Suppressor macrophage treated with lipopolysaccharide for 4 hours (primary cell): ENCODE measurements at regions not wholly inside any gene's neighbourhood (a gene's known extent, or its start where the extent isn't known, plus 50 kb on each side); places are given as distances from the start of the nearest gene placed in this dataset.

Source experiments
- DNase-seq: peaks from one replicate; pipeline ENCODE4 v3.0.0-alpha.2; 2020

- DNase-seq: no peak
Observed at GRCh38 chr2:778731-779350, 101.6 kb upstream of the TMEM18 start.

- no peak for DNase-seq
Observed at GRCh38 chr2:777546-777945, 100.3 kb upstream of the TMEM18 start.

DNA sequence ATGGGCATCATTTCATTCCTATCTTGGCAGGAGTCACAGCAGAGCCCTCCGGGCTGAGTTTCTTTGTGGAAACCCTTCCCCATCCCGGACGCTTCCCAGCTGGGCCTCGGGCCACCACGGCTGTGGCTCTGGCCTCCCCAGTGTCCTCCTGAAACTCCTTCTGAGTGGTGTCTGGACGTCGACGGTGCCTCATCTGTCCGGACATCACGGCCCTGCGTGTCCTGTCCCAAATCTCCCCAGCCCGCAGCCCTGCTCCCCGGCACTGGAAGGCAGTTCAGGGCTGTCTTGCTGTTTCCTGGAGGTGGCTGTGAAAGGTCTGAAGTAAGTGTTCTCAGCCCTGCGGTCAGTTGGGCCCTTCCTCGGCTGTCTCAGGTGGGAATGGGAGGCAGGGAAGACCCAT lies 99.8 kb upstream of the TMEM18 start:
- no peak for DNase-seq

- DNase-seq: no peak
Observed at GRCh38 chr2:776487-776886, 99.3 kb upstream of the TMEM18 start.

GRCh38 chr2:776038-776437 lies 98.8 kb upstream of the TMEM18 start:
- DNase-seq: no peak

- no peak for DNase-seq
Observed at GRCh38 chr2:774436-774835, 97.2 kb upstream of the TMEM18 start.

GRCh38 chr2:773256-774160 lies 96.3 kb upstream of the TMEM18 start:
- DNase-seq: no peak

DNA sequence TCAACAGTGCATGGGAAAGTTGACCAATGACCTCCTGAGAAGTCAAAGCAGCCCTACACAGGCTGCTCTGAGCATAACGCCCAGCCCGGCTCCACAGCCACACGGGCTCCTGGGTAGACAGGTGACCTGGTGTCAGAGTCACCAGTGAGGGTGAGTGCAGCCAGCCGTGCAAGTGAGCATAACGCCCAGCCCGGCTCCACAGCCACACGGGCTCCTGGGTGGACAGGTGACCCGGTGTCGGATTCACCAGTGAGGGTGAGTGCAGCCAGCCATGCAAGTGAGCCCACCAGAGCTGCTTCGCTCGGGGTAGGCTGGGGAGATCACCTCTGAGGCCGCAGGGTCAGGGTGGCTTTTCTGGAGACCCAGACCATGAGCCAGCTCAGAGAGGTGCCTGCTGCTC lies 94.3 kb upstream of the TMEM18 start:
- no peak for DNase-seq

DNA sequence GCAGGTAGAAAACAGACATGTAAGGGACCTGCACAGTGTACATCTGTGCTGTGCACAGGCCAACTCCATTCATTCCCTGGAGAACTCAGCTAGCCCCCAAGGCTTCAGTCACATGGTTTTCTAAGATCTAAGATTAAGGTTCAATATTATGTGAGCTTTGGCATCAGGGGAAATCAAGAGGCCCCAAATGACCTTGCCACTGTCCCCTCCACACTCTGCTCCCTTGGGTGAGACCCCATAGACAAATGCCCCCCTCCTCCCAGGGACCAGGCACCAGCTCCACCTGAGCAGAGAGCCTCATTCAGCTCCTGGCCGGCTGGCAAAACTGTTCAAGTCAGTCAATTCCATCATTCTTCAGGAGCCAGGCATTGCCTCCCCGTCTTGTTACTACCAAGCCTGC lies 93.6 kb upstream of the TMEM18 start:
- no peak for DNase-seq

- no peak for DNase-seq
Observed at GRCh38 chr2:769771-770170, 92.6 kb upstream of the TMEM18 start.

- DNase-seq: no peak
Observed at GRCh38 chr2:768451-768850, 91.2 kb upstream of the TMEM18 start.

DNA sequence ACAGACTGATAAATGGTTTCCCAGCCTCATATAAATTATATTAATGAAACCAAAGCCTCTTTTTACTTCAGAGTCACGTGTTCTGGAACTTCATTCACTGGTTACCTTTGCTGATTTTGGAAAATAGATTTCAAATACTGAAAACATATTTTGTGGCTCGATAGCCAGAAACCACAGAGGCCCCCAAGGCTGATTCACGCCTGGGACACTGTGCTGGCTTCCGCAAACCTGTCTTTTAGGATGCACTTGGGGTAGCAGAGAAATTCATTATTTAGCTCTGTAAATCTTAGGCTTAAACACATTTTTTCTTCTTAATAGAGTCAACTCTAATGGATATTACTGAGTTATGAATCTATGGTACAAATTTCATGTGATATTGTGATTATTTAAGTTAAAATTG lies 90.7 kb upstream of the TMEM18 start:
- no peak for DNase-seq

GRCh38 chr2:767440-767839 lies 90.2 kb upstream of the TMEM18 start:
- no peak for DNase-seq

- DNase-seq: no peak
Observed at GRCh38 chr2:766255-766654, 89.0 kb upstream of the TMEM18 start.

DNA sequence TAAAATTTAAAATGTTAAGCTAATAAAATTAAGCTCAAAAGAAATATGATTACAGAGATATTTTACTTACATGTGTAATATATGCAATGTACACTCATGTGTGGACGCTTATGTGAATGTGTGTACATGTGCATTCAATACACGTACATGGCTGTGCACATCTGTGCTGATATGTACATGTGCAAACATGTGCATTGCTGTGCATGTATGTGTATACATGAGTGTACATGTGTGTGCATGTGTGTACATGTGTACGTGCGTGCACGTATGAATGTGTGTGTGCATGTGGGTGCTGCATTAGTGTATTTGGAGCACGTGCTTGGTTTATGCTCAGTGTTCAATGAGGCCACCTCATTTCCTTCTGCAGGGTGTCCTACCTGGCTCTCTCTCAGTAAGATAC lies 88.2 kb upstream of the TMEM18 start:
- DNase-seq: no peak

GRCh38 chr2:763766-764525 lies 86.7 kb upstream of the TMEM18 start:
- DNase-seq: no peak

DNA sequence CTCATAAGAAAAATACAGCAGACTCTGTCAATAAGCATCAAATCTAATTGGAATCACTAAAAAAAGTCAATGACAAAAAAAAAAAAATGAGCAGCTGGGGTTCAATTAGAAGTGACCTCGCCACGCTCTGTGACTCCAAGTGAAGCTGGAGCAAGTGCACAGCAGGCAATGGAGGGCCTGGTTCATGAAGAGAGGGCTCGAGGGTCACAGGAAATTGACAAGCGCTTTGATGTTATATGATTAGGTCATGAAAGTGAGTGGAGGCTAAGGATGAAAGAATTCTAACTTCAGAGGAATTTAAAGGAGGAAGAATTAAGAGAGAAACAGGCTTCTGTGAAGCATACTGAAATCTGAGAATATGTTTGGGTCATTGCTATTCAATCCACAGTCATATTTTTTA lies 85.4 kb upstream of the TMEM18 start:
- no peak for DNase-seq

DNA sequence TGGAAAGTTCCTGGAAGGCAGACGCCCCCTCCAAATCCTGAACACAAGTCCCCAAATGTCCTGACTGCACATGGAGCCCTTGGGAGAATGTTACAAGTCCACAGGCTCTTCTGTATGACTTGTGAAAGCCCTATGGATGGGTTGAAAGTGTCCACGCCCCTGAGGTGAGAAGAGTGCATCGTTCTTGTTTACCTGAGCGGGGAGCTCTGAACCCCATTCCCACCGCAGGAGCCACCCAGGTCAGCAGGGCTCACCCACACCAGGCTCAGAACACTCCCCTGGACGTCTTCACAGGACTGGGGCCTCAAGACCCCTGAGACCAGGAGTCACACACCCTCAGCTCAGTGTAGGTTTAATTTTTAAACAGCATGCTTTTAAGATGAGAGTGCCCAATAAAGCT lies 84.2 kb upstream of the TMEM18 start:
- DNase-seq: no peak

DNA sequence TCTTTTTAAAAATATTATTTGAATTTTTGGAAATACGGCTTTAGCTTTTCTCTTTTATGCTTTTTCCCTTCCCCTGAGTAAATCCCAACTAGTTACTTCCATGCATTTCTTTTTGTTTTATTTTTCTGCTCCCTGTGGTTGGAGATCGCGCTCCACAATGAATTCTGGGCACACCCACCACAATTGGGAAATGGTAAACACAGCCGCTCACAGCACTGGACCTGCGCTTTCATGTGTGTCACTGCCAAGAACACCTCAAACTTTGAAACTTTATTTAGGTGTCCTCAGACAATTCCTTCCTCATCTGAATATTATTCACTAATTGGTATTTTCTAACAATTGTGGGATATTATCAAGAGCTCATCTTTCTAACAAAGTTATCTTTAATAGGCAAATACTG lies 82.8 kb upstream of the TMEM18 start:
- DNase-seq: no peak

DNA sequence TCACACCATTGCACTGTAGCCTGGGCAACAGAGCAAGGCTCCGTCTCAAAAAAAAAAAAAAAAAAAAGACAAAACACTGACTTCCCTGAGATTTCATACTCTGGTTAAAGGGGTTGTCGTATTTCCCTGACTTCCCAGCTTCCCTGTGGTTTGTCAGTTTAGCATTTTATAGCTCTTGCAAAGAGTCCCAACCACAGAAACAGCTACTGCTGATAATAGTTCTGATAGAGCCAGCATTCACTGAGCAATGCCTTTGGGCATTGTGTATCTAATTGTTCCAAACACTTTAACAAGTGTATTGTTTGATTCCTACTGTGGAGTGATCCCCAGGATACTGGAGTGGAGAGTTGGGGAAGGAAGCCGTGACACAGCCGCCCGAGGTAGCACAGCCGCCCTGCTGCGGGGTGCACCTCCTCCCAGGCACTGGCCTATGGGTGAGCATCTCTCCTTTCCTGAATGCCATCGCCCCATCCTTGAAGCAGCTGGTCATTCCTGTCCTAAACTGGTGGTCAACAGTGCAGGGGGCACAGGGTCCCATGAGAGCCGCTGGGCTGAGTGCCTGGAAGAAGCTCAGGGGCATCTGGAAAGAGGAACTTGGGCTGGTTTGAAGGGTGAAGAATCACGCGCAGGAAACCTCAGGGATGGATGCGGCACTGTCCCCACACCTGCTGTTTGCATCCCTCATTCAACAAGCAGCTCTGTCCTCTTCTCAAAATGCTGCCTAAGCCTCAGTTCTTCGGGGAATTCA lies 81.0 kb upstream of the TMEM18 start:
- DNase-seq: no peak

DNA sequence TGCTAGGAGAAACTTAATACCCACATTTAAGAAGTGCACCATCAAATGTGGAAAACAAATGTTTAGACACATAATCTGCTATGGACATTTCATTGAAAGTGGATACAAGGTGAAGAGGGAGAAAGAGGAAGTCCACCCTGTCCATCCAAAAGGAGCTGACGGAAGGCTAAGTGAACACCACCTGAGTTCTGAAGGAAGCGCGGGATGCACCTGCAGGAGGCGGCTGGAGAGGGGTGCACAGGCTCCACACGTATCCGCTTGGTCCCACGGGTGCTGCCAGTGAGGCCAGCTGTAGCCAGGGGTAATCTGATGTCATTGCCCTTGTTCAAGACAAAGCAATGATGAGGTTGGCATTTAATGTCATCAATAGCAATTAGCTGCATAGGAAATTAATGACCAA lies 75.9 kb upstream of the TMEM18 start:
- DNase-seq: no peak

- DNase-seq: no peak
Observed at GRCh38 chr2:751474-751873, 74.3 kb upstream of the TMEM18 start.

GRCh38 chr2:750628-751027 lies 73.4 kb upstream of the TMEM18 start:
- no peak for DNase-seq
